H9 (cell line): ENCODE measurements at regions not wholly inside any gene's neighbourhood (a gene's known extent, or its start where the extent isn't known, plus 50 kb on each side); places are given as distances from the start of the nearest gene placed in this dataset.

Experiments used
- DNase-seq: peaks from one replicate; pipeline ENCODE4 v3.0.0-alpha.2; 2017
- H2AFZ ChIP-seq: one replicate; pipeline ENCODE4 v1.6.1; 2013; ENCODE audit warnings: mild to moderate bottlenecking, low read length, control low read depth, moderate library complexity
- H2AK5ac ChIP-seq: 2 replicates; pipeline ENCODE4 v1.6.1; 2013; ENCODE audit warnings: low read length, control low read depth, mixed read lengths; ENCODE audit not compliant: insufficient read length
- H2BK120ac ChIP-seq: one replicate; pipeline ENCODE4 v1.6.1; 2013; ENCODE audit warnings: low read depth, mild to moderate bottlenecking, low read length, control low read depth, inconsistent platforms; ENCODE audit not compliant: poor library complexity, severe bottlenecking
- H2BK12ac ChIP-seq: 2 replicates; pipeline ENCODE4 v1.6.1; 2013; ENCODE audit warnings: low read length, control low read depth, mixed read lengths, low read depth; ENCODE audit not compliant: insufficient read length
- H2BK15ac ChIP-seq: 2 replicates; pipeline ENCODE4 v1.6.1; 2013; ENCODE audit warnings: low read depth, low read length, control low read depth
- H2BK20ac ChIP-seq: one replicate; pipeline ENCODE4 v1.6.1; 2013; ENCODE audit warnings: low read depth, mild to moderate bottlenecking, low read length, control low read depth, inconsistent platforms; ENCODE audit not compliant: poor library complexity, severe bottlenecking
- H2BK5ac ChIP-seq: 2 replicates; pipeline ENCODE4 v1.6.1; 2013; ENCODE audit warnings: low read length, control low read depth, mixed read lengths; ENCODE audit not compliant: insufficient read length
- H3K14ac ChIP-seq: 2 replicates; pipeline ENCODE4 v1.6.1; 2013; ENCODE audit warnings: low read length, control low read depth; ENCODE audit not compliant: insufficient read depth
- H3K18ac ChIP-seq: 2 replicates; pipeline ENCODE4 v1.6.1; 2013; ENCODE audit warnings: low read depth, mild to moderate bottlenecking, mixed read lengths, low read length, control low read depth; ENCODE audit not compliant: insufficient read length
- H3K23ac ChIP-seq: 2 replicates; pipeline ENCODE4 v1.6.1; 2013; ENCODE audit warnings: low read length, control low read depth, mixed read lengths, low read depth; ENCODE audit not compliant: insufficient read length
- H3K23me2 ChIP-seq: 2 replicates; pipeline ENCODE4 v1.6.1; 2013; ENCODE audit warnings: low read depth, mild to moderate bottlenecking, mixed read lengths, low read length, control low read depth; ENCODE audit not compliant: insufficient read length, poor library complexity, severe bottlenecking
- H3K27ac ChIP-seq: 2 replicates; pipeline ENCODE4 v1.5.1; 2013; ENCODE audit warnings: low read length, control low read depth, mixed read lengths, low read depth; ENCODE audit not compliant: insufficient read length
- H3K27me3 ChIP-seq: 2 replicates; pipeline ENCODE4 v1.6.1; 2013; ENCODE audit warnings: low read length, control low read depth, inconsistent platforms; ENCODE audit not compliant: insufficient read depth
- H3K4ac ChIP-seq: 2 replicates; pipeline ENCODE4 v1.6.1; 2013; ENCODE audit warnings: low read depth, mild to moderate bottlenecking, control low read depth, inconsistent platforms, low read length, moderate library complexity
- H3K4me1 ChIP-seq: 2 replicates; pipeline ENCODE4 v1.6.1; 2013; ENCODE audit warnings: low read length, control low read depth, inconsistent platforms; ENCODE audit not compliant: insufficient read depth
- H3K4me2 ChIP-seq: 2 replicates; pipeline ENCODE4 v1.6.1; 2013; ENCODE audit warnings: low read length, control low read depth, mixed read lengths; ENCODE audit not compliant: insufficient read length, insufficient read depth
- H3K56ac ChIP-seq: 2 replicates; pipeline ENCODE4 v1.6.1; 2013; ENCODE audit warnings: low read depth, mild to moderate bottlenecking, mixed read lengths, low read length, control low read depth; ENCODE audit not compliant: insufficient read length
- H3K79me1 ChIP-seq: 2 replicates; pipeline ENCODE4 v1.6.1; 2013; ENCODE audit warnings: low read depth, mild to moderate bottlenecking, moderate library complexity, low read length, control low read depth, inconsistent platforms; ENCODE audit not compliant: insufficient read depth, poor library complexity, severe bottlenecking
- H3K79me2 ChIP-seq: 2 replicates; pipeline ENCODE4 v1.6.1; 2013; ENCODE audit warnings: low read length, control low read depth, inconsistent platforms; ENCODE audit not compliant: insufficient read depth
- H3K9ac ChIP-seq: 2 replicates; pipeline ENCODE4 v1.6.1; 2013; ENCODE audit warnings: low read length, control low read depth, mixed read lengths; ENCODE audit not compliant: insufficient read length; ENCODE audit errors: extremely low read depth
- H3K9me3 ChIP-seq: one replicate; pipeline ENCODE4 v1.6.1; 2013; ENCODE audit warnings: low read depth, low read length, inconsistent platforms; ENCODE audit not compliant: control insufficient read depth
- H3T11ph ChIP-seq: one replicate; pipeline ENCODE4 v1.6.1; 2013; ENCODE audit warnings: mild to moderate bottlenecking, low read length, control low read depth, inconsistent platforms
- H4K20me1 ChIP-seq: one replicate; pipeline ENCODE4 v1.6.1; 2013; ENCODE audit not compliant: control insufficient read depth, insufficient read length, insufficient read depth
- H4K5ac ChIP-seq: 2 replicates; pipeline ENCODE4 v1.6.1; 2013; ENCODE audit warnings: low read depth, mild to moderate bottlenecking, mixed read lengths, low read length, control low read depth; ENCODE audit not compliant: insufficient read length
- H4K8ac ChIP-seq: replicated peaks from 2 replicates; pipeline ENCODE4 v1.6.1; 2013; ENCODE audit warnings: low read length, control low read depth, mixed read lengths, low read depth; ENCODE audit not compliant: insufficient read length
- H4K91ac ChIP-seq: 2 replicates; pipeline ENCODE4 v1.6.1; 2013; ENCODE audit warnings: low read depth, mild to moderate bottlenecking, moderate library complexity, mixed read lengths, low read length, control low read depth; ENCODE audit not compliant: insufficient read length
- H3K27ac Mint-ChIP-seq, 3 experiments: 2 replicates in 2 of 3; 3 replicates in 1 of 3; pipeline ENCODE4 v1.8.0; 2020 to 2021; ENCODE audit warnings: mixed read lengths in 3 of 3, mild to moderate bottlenecking in 1 of 3, moderate library complexity in 1 of 3
- H3K27me3 Mint-ChIP-seq: 2 replicates; pipeline ENCODE4 v1.8.0; 2021; ENCODE audit warnings: low read depth, mild to moderate bottlenecking, moderate library complexity, mixed read lengths
- H3K36me3 Mint-ChIP-seq, 3 experiments: 2 replicates in 2 of 3; 3 replicates in 1 of 3; pipeline ENCODE4 v1.8.0; 2020 to 2021; ENCODE audit warnings: low read depth in 3 of 3, mixed read lengths in 3 of 3; ENCODE audit not compliant: insufficient read depth in 1 of 3
- H3K4me1 Mint-ChIP-seq, 2 experiments: 2 replicates each; pipeline ENCODE4 v1.8.0; 2020; ENCODE audit warnings: mixed read lengths in 2 of 2
- H3K4me3 Mint-ChIP-seq, 2 experiments: 2 replicates in 1 of 2; 3 replicates in 1 of 2; pipeline ENCODE4 v1.8.0; 2020 to 2021; ENCODE audit warnings: mild to moderate bottlenecking in 2 of 2, mixed read lengths in 2 of 2, moderate library complexity in 1 of 2
- H3K9me3 Mint-ChIP-seq, 2 experiments: 2 replicates in 1 of 2; 3 replicates in 1 of 2; pipeline ENCODE4 v1.8.0; 2020; ENCODE audit warnings: mild to moderate bottlenecking in 2 of 2, mixed read lengths in 2 of 2, moderate library complexity in 1 of 2
- CTCF ChIP-seq: fragments of 200-600 bp; sonication (generic); conservative IDR thresholded peaks from 3 replicates; pipeline ENCODE4 v1.8.0; 2021; ENCODE audit warnings: antibody characterized with exemption, mild to moderate bottlenecking
- whole genome bisulfite sequencing: extraction: QIAGEN DNeasy Blood & Tissue Kit; methylation state at CpG from one replicate; pipeline ENCODE4 v1.1.7; 2013; ENCODE audit warnings: missing lambda C conversion rate, low lambda C conversion rate, mixed read lengths; ENCODE audit not compliant: insufficient read length; ENCODE audit errors: extremely low coverage; 5-methylcytosine and 5-hydroxymethylcytosine counted together

GRCh38 chr6:141658696-141659095 lies 474.0 kb upstream of the GJE1 start:
- H3K18ac ChIP-seq = no peak overlapping the region
- H2BK12ac ChIP-seq = no peak overlapping the region
- no peaks in the 10 kb centered on the region for H3K36me3 Mint-ChIP-seq
- no peaks in the 10 kb centered on the region for H4K20me1 ChIP-seq
- H2AK5ac ChIP-seq = no peak overlapping the region
- H2BK15ac ChIP-seq = no peak overlapping the region
- H4K91ac ChIP-seq = no peak overlapping the region
- H3K27ac ChIP-seq = no peak overlapping the region
- no peak for DNase-seq
- no peak overlapping the region for H2BK20ac ChIP-seq
- H3K56ac ChIP-seq = no peak overlapping the region
- no peak overlapping the region for H4K8ac ChIP-seq
- H3K4me2 ChIP-seq = no peak overlapping the region
- no peak overlapping the region for H3K23ac ChIP-seq
- H3K9ac ChIP-seq = no peak overlapping the region
- H3K14ac ChIP-seq = no peak overlapping the region
- no peaks in the 10 kb centered on the region for H3K27me3 ChIP-seq
- no peaks in the 10 kb centered on the region for H3K4me1 ChIP-seq
- no peak overlapping the region for H3K4ac ChIP-seq
- no peak overlapping the region for H2BK5ac ChIP-seq
- no peaks in the 10 kb centered on the region for H3K4me1 Mint-ChIP-seq
- no peaks in the 10 kb centered on the region for H3K9me3 ChIP-seq
- H3T11ph ChIP-seq = no peak overlapping the region
- no peak overlapping the region for H2AFZ ChIP-seq
- no peaks in the 10 kb centered on the region for H3K23me2 ChIP-seq
- H4K5ac ChIP-seq = no peak overlapping the region
- H3K27me3 Mint-ChIP-seq = no peaks in the 10 kb centered on the region
- H3K27ac Mint-ChIP-seq = no peak overlapping the region
- H3K79me1 ChIP-seq = no peaks in the 10 kb centered on the region
- 0 out of 5 replicates have a peak, but pooled peaks cover 0 to 4% of the 10 kb centered on the region in 2 experiments for H3K9me3 Mint-ChIP-seq
- H2BK120ac ChIP-seq = no peak overlapping the region
- no peak overlapping the region for H3K4me3 Mint-ChIP-seq
- no CpG with 5 or more reads among the region's 2 CpGs for WGBS
- H3K79me2 ChIP-seq = no peaks in the 10 kb centered on the region
- no peak for TF ChIP-seq CTCF
